Gastrocnemius medialis (tissue), 4 donors: ENCODE measurements at regions not wholly inside any gene's neighbourhood (a gene's known extent, or its start where the extent isn't known, plus 50 kb on each side); places are given as distances from the start of the nearest gene placed in this dataset.

ENCODE experiments used
- POLR2A ChIP-seq, 2 donors: fragments of 450-650 bp; IDR thresholded peaks; one replicate each; pipeline ENCODE4 v1.6.1; 2017; ENCODE audit warnings: antibody characterized with exemption in 2 of 2, mild to moderate bottlenecking in 2 of 2, moderate library complexity in 2 of 2
- TF ChIP-seq, protein P1 (sequence below), 5 experiments: fragments of 450-650 bp in 3 of 5; fragments of 200-600 bp in 2 of 5; sonication (generic) in 2 of 5; IDR thresholded peaks in 4 of 5; conservative IDR thresholded peaks in 1 of 5; 1 replicate in 4 of 5; 2 replicates in 1 of 5; pipeline ENCODE4 v1.5.1; 2016 to 2019; ENCODE audit warnings: antibody characterized with exemption in 5 of 5, mild to moderate bottlenecking in 3 of 5, moderate library complexity in 3 of 5

GRCh38 chr13:80180740-80181355 lies 160.1 kb downstream of the SPRY2 start:
- TF ChIP-seq, protein P1, sequence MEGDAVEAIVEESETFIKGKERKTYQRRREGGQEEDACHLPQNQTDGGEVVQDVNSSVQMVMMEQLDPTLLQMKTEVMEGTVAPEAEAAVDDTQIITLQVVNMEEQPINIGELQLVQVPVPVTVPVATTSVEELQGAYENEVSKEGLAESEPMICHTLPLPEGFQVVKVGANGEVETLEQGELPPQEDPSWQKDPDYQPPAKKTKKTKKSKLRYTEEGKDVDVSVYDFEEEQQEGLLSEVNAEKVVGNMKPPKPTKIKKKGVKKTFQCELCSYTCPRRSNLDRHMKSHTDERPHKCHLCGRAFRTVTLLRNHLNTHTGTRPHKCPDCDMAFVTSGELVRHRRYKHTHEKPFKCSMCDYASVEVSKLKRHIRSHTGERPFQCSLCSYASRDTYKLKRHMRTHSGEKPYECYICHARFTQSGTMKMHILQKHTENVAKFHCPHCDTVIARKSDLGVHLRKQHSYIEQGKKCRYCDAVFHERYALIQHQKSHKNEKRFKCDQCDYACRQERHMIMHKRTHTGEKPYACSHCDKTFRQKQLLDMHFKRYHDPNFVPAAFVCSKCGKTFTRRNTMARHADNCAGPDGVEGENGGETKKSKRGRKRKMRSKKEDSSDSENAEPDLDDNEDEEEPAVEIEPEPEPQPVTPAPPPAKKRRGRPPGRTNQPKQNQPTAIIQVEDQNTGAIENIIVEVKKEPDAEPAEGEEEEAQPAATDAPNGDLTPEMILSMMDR (IDR thresholded peaks at IDR 0.05 in 4 of 5, conservative IDR thresholded peaks at IDR 0.05 in 1 of 5) = no peak
- no peak for TF ChIP-seq POLR2A (IDR thresholded peaks at IDR 0.05)
